ENCODE measurements at regions not wholly inside any gene's neighbourhood (a gene's known extent, or its start where the extent isn't known, plus 50 kb on each side); places are given as distances from the start of the nearest gene placed in this dataset.

GRCh38 chr6:137353842-137354397 is 134.7 kb upstream of the IFNGR1 start:
- DNase-seq (ENCODE audit: low spot score) = no peak

- no peak for DNase-seq (ENCODE audit: low spot score)
These were observed 134.2 kb upstream of the IFNGR1 start for GRCh38 chr6:137353346-137353745.

GRCh38 chr6:137352859-137353258 is 133.7 kb upstream of the IFNGR1 start:
- no peak for DNase-seq (ENCODE audit: low spot score)

GRCh38 chr6:137351890-137352289 is 132.7 kb upstream of the IFNGR1 start:
- DNase-seq (ENCODE audit: low spot score) = no peak

- no peak for DNase-seq (ENCODE audit: low spot score)
These were observed 131.7 kb upstream of the IFNGR1 start for GRCh38 chr6:137350857-137351256.

- no peak for DNase-seq (ENCODE audit: low spot score)
These were observed 131.0 kb upstream of the IFNGR1 start for GRCh38 chr6:137349856-137350830.

- no peak for DNase-seq (ENCODE audit: low spot score)
These were observed 129.6 kb upstream of the IFNGR1 start for GRCh38 chr6:137348777-137349176.

GRCh38 chr6:137343241-137343640 is 124.1 kb upstream of the IFNGR1 start:
- DNase-seq (ENCODE audit: low spot score) = no peak

GRCh38 chr6:137342607-137343190 is 123.5 kb upstream of the IFNGR1 start:
- no peak for DNase-seq (ENCODE audit: low spot score)

GRCh38 chr6:137341681-137342195 is 122.6 kb upstream of the IFNGR1 start:
- no peak for DNase-seq (ENCODE audit: low spot score)

- no peak for DNase-seq (ENCODE audit: low spot score)
These were observed 120.9 kb upstream of the IFNGR1 start for GRCh38 chr6:137339929-137340559.

GRCh38 chr6:137334884-137335283 is 115.7 kb upstream of the IFNGR1 start:
- no peak for DNase-seq (ENCODE audit: low spot score)

GRCh38 chr6:137334094-137334493 is 114.9 kb upstream of the IFNGR1 start:
- DNase-seq (ENCODE audit: low spot score) = no peak

- no peak for DNase-seq (ENCODE audit: low spot score)
These were observed 113.6 kb upstream of the IFNGR1 start for GRCh38 chr6:137332637-137333280.

GRCh38 chr6:137323860-137324259 is 104.7 kb upstream of the IFNGR1 start:
- DNase-seq (ENCODE audit: low spot score) = no peak

- no peak for DNase-seq (ENCODE audit: low spot score)
These were observed 101.1 kb upstream of the IFNGR1 start for GRCh38 chr6:137320271-137320670.

GRCh38 chr6:137316626-137317025 is 97.4 kb upstream of the IFNGR1 start:
- DNase-seq (ENCODE audit: low spot score) = no peak

- no peak for DNase-seq (ENCODE audit: low spot score)
These were observed 95.9 kb upstream of the IFNGR1 start for GRCh38 chr6:137315081-137315480.

GRCh38 chr6:137313928-137314855 is 95.0 kb upstream of the IFNGR1 start:
- DNase-seq (ENCODE audit: low spot score) = peak; percentile 48

GRCh38 chr6:137313211-137313610 is 94.0 kb upstream of the IFNGR1 start:
- no peak for DNase-seq (ENCODE audit: low spot score)

- no peak for DNase-seq (ENCODE audit: low spot score)
These were observed 92.8 kb upstream of the IFNGR1 start for GRCh38 chr6:137311940-137312339.

All from hematopoietic multipotent progenitor cell treated with erythropoietin and hydrocortisone succinate and interleukin-3 and kit ligand, for 15 days (in vitro differentiated cells).